Limb (tissue), 2 donors: ENCODE measurements at regions not wholly inside any gene's neighbourhood (a gene's known extent, or its start where the extent isn't known, plus 50 kb on each side); places are given as distances from the start of the nearest gene placed in this dataset.

ENCODE experiments used
- DNase-seq, 2 donors: peaks; one replicate each; pipeline ENCODE4 v3.0.0-alpha.2; 2016; ENCODE audit errors: extremely low spot score in 2 of 2

- DNase-seq = no peak
Observed at GRCh38 chr13:31896427-31896826, 135.1 kb upstream of the FRY start.

DNA sequence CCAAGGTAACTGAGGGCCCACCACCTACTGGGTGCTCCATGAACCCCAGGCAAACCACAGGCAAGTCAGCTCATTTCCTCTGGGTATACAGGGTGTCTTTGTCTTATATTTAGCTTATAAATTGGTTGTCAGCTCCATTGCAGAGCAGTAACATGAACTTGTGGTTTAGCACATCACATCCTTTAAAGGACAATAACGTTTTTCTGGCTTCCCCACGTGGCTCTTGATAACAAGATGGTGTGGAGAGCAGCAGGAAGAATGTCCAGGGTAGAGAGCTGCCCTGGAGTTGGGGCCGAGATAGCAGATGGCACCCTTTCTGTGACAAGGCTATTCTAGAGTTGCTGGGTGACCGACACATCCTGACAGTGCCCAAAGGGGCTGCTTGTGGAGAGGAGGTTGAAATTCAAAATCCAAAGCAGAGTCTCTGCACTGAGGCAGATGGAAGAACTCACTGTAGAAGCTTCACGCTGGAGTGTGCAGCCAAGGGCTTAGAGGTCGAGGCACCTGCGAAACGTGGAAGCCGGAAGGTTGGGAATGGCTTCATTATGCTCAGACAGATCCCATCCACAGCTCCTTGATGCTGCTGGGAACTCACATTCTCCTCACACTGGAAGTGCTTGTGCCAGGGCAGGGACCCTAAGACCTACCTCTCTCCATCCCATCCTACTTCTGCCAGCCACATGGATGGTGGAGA, 133.0 kb upstream of the FRY start:
- DNase-seq = no peak

DNA sequence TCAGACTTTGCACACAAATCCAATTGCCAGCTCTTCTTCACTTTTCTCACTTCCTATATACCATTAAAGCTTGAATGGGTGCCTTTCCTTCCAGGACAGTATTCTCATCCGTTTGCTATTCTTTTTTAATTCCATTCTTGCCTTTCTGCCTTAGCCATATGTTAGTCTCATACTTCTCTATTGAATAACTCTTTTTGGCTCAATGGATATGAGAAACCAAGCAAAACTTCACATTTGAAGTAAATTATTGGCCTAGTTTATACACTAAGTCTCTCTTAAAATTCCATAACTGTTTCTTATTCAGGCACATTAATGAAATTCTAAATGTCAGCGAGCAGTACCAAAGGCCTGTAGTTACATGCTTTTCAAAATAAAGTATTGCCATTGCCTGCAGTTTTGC, 129.6 kb upstream of the FRY start:
- DNase-seq = no peak

GRCh38 chr13:31903111-31903815, 128.3 kb upstream of the FRY start:
- DNase-seq = no peak

- no peak for DNase-seq
Observed at GRCh38 chr13:31904941-31905824, 126.4 kb upstream of the FRY start.

GRCh38 chr13:31905961-31906360, 125.6 kb upstream of the FRY start:
- DNase-seq = no peak

GRCh38 chr13:31908696-31909411, 122.7 kb upstream of the FRY start:
- DNase-seq = no peak

DNA sequence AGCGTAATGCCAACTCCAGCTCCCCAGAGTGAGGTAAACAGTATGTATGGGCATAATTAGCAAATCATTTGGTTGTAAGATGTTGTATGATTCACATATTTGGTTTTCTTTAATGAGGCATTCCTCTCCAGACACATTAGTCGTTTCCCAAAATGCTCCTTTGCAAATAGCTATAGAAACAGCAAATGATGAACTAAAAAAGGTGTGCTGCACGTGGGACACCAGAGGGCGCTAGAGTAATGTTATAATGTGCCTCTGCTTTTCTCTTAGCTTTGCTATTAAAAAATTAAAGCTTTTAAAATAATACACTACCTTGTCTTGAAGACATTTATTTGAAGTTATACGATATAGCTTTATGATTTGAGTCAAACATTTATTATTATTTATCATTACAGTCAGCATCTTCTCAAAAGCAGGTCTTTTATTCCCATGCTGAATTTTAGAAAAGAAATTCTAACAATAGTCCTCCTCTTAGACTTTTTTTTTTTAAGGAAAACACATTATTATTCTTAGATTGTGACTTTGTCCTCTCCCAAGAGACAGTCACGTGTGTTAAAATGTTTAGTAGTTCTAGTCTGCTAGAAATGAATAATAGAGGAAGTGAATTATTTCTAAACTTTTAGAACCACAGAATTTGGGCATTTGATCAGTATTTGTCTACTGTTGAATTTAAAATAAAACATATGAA, 121.6 kb upstream of the FRY start:
- DNase-seq = peak; percentile 72 to 84

GRCh38 chr13:31910633-31911032, 120.9 kb upstream of the FRY start:
- no peak for DNase-seq

- no peak for DNase-seq
Observed at GRCh38 chr13:31912647-31913401, 118.8 kb upstream of the FRY start.

- DNase-seq = no peak
Observed at GRCh38 chr13:31913459-31913858, 118.1 kb upstream of the FRY start.

DNA sequence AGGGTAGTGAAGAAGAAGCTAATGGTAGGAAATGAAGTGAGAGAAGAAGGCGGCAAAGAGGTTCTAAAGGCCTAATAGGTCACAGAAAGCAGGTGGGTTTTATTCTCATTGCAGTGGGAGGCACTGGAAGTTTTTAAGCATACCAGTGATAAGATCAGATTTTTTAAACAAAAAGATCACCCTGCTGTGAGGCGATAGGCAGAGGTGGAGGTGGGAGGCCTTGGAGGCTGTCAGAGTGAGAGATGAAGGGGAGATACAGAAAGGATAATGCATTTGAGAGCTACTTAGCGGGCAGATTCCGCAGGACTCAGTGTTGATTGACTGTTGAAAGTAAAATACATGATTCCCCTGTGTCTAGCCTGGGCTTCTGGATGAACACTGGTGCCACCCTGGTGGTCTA, 116.7 kb upstream of the FRY start:
- DNase-seq = no peak

DNA sequence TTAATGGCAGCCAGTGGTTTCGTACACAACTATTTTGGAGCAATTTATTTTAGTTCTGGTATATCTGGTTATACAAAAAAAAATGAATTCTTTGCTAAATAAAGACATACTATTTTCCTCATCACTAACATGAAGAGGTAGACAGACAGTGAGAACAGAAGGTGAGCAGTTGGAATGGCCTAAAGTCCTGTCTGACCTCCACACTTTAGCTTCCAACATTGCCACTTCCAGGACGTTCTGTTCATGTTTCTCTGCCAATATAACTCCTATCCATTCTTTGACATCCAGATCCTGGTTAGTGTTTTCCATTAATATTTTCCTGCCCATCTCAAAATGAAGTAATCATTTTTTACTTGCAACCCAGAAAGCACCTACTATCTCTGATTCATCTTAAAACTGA, 112.9 kb upstream of the FRY start:
- no peak for DNase-seq

- no peak for DNase-seq
Observed at GRCh38 chr13:31919241-31919640, 112.3 kb upstream of the FRY start.

- DNase-seq = no peak
Observed at GRCh38 chr13:31919971-31920726, 111.4 kb upstream of the FRY start.

DNA sequence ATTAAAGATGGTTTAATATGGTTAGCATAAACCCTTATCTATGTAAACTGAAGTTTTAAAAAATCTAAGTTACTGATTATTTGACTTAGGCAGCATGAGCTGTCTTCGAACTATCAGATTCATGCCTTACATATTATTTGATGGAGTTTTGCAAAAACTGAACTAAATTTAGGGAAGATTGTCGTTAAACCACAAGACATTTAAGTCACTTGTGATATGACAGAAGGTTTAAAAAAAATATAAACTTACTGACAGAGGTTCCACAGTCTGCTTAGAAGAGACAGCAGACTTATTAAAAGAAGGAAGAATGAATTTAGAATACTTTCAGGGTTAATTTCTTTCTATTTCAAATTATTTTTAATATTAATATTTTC, 110.9 kb upstream of the FRY start:
- no peak for DNase-seq

GRCh38 chr13:31922724-31923123, 108.8 kb upstream of the FRY start:
- no peak for DNase-seq

DNA sequence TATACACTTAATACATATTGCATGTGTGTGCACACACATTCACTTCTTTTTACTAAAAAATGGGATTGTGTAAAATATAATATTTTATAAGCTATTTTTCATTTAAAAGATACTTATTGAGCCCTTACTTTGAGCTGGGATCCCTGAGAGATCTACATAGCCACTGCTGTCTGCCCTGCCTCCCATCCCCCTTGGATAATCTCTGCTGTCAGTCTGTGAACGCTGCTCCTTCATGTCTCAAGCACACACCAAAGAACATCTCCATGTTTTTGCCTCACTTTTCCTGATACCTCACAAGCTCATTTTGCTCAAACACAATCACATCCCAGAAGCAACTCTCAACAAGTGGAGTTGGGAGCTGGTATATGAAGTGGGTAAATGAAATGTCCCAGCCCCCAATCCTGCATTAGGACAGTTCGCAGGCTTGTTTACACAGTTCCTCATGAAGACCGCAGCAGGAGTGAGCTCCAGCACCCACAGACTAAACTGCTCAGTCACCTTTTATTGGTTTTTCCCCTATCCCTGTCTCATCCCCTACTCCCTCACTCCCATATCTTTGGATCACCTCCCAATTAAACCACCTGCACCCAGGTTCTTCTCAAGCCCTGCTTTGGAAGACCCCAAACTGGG, 108.3 kb upstream of the FRY start:
- no peak for DNase-seq

GRCh38 chr13:31925079-31925478, 106.5 kb upstream of the FRY start:
- no peak for DNase-seq
